ENCODE measurements at regions not wholly inside any gene's neighbourhood (a gene's known extent, or its start where the extent isn't known, plus 50 kb on each side); places are given as distances from the start of the nearest gene placed in this dataset.

GRCh38 chr19:28075229-28075628 is 1137.7 kb downstream of the UQCRFS1 start:
- WGBS, 4 donors = 92 to 100% (median 93%) methylated on average over 1 of the region's 1 CpG
- DNase-seq = no peak
- Histone ChIP-seq H3K4me1 (replicated peaks in 1 of 2) (peaks cover 10 to 13% of the 10 kb centered on the region in 2 donors), H3K36me3 (replicated peaks in 1 of 2) (no peaks in the 10 kb centered on the region), H3K27ac (no peak overlapping the region), H3K27me3 (no peaks in the 10 kb centered on the region), H3K9me3 (replicated peaks in 1 of 3) (no peaks in the 10 kb centered on the region), H3K4me3 (no peak overlapping the region)
- TF ChIP-seq POLR2A (IDR thresholded peaks at IDR 0.05) = no peak
- TF ChIP-seq CTCF (IDR thresholded peaks at IDR 0.05) = no peak
- intact Hi-C loops (cut with DNase I) = no loop called here

GRCh38 chr19:28074773-28075172 is 1138.2 kb downstream of the UQCRFS1 start:
- intact Hi-C loops (cut with DNase I) = no loop called here
- Histone ChIP-seq H3K9me3 (replicated peaks in 1 of 3) (no peaks in the 10 kb centered on the region), H3K4me3 (no peak overlapping the region), H3K4me1 (replicated peaks in 1 of 2) (peaks cover 10 to 13% of the 10 kb centered on the region in 2 donors), H3K27me3 (no peaks in the 10 kb centered on the region), H3K36me3 (replicated peaks in 1 of 2) (no peaks in the 10 kb centered on the region), H3K27ac (no peak overlapping the region)
- TF ChIP-seq POLR2A (IDR thresholded peaks at IDR 0.05) = no peak
- TF ChIP-seq CTCF (IDR thresholded peaks at IDR 0.05) = no peak
- no peak for DNase-seq
- 74 to 100% (median 82%) methylated on average over 2 of the region's 2 CpGs for WGBS, 4 donors

GRCh38 chr19:28067882-28068281 is 1145.1 kb downstream of the UQCRFS1 start:
- DNase-seq = no peak
- 25 to 71% (median 45%) methylated on average over 2 of the region's 2 CpGs for WGBS, 4 donors
- no peaks in the 10 kb centered on the region for H3K9me3 ChIP-seq (replicated peaks in 1 of 3)
- H3K4me1 ChIP-seq (replicated peaks in 1 of 2) = no peaks in the 10 kb centered on the region
- no peak overlapping the region for H3K27ac ChIP-seq
- intact Hi-C loops (cut with DNase I) = no loop called here
- H3K36me3 ChIP-seq (replicated peaks in 1 of 2) = no peaks in the 10 kb centered on the region
- TF ChIP-seq POLR2A (IDR thresholded peaks at IDR 0.05) (no peak), CTCF (IDR thresholded peaks at IDR 0.05) (no peak)
- H3K4me3 ChIP-seq = no peak overlapping the region
- H3K27me3 ChIP-seq = no peaks in the 10 kb centered on the region

- TF ChIP-seq POLR2A (IDR thresholded peaks at IDR 0.05) (no peak), CTCF (IDR thresholded peaks at IDR 0.05) (no peak)
- no peak overlapping the region for H3K27ac ChIP-seq
- H3K27me3 ChIP-seq = no peaks in the 10 kb centered on the region
- no peak for DNase-seq
- intact Hi-C loops (cut with DNase I) = no loop called here
- no peaks in the 10 kb centered on the region for H3K9me3 ChIP-seq (replicated peaks in 1 of 3)
- no peaks in the 10 kb centered on the region for H3K36me3 ChIP-seq (replicated peaks in 1 of 2)
- WGBS, 4 donors = 92 to 98% (median 94%) methylated on average over 8 of the region's 8 CpGs
- H3K4me1 ChIP-seq (replicated peaks in 1 of 2) = no peaks in the 10 kb centered on the region
- H3K4me3 ChIP-seq = no peak overlapping the region
Measured at GRCh38 chr19:28066988-28067387, 1146.0 kb downstream of the UQCRFS1 start.
